Keratinocyte (primary cell): ENCODE measurements at regions not wholly inside any gene's neighbourhood (a gene's known extent, or its start where the extent isn't known, plus 50 kb on each side); places are given as distances from the start of the nearest gene placed in this dataset.
A peak's percentile ranks its signal among the peaks of the same experiment; 100 is the strongest.

Experiments used
- DNase-seq: peaks from one replicate; pipeline ENCODE4 v3.0.0-alpha.2; 2011; ENCODE audit warnings: low read depth, missing footprints, low spot score
- FAIRE-seq: peaks from 2 replicates; lab custom pipeline; 2011; peaks lifted over from hg19 to GRCh38; lab: Jason Lieb, UNC
- H2AFZ ChIP-seq: 2 replicates; pipeline ENCODE4 v1.6.0; 2012; ENCODE audit warnings: low read length, control low read depth, inconsistent platforms; ENCODE audit not compliant: control insufficient read depth
- H3K27ac ChIP-seq: 2 replicates; pipeline ENCODE4 v1.5.1; 2011; ENCODE audit warnings: low read length; ENCODE audit not compliant: control insufficient read depth, insufficient read depth
- H3K27me3 ChIP-seq: 3 replicates; pipeline ENCODE4 v1.6.0; 2011; ENCODE audit warnings: low read length; ENCODE audit not compliant: control insufficient read depth, insufficient read depth; ENCODE audit errors: extremely low read depth
- H3K36me3 ChIP-seq, 2 experiments: 2 replicates in 1 of 2; 3 replicates in 1 of 2; pipeline ENCODE4 v1.5.1; 2011; ENCODE audit warnings: low read length in 2 of 2, mild to moderate bottlenecking in 1 of 2; ENCODE audit not compliant: control insufficient read depth in 2 of 2, insufficient read depth in 2 of 2; ENCODE audit errors: extremely low read depth in 1 of 2
- H3K4me1 ChIP-seq: 3 replicates; pipeline ENCODE4 v1.5.1; 2011; ENCODE audit warnings: low read length; ENCODE audit not compliant: control insufficient read depth, insufficient read depth; ENCODE audit errors: extremely low read depth
- H3K4me2 ChIP-seq: 3 replicates; pipeline ENCODE4 v1.6.0; 2011; ENCODE audit warnings: low read depth, low read length; ENCODE audit not compliant: control insufficient read depth, insufficient read depth; ENCODE audit errors: extremely low read depth
- H3K4me3 ChIP-seq, 3 experiments: fragments of 200-600 bp in 1 of 3; sonication (generic) in 1 of 3; 2 replicates in 2 of 3; 3 replicates in 1 of 3; pipeline ENCODE4 v1.5.1; 2011 to 2016; ENCODE audit warnings: low read length in 3 of 3, mild to moderate bottlenecking in 3 of 3, control low read depth in 2 of 3, inconsistent platforms in 1 of 3, low read depth in 1 of 3, mixed read lengths in 1 of 3, mixed run types in 1 of 3, moderate library complexity in 1 of 3; ENCODE audit not compliant: control insufficient read depth in 2 of 3, insufficient read depth in 2 of 3; ENCODE audit errors: extremely low read depth in 1 of 3
- H3K79me2 ChIP-seq: 2 replicates; pipeline ENCODE4 v1.6.0; 2012; ENCODE audit warnings: low read length; ENCODE audit not compliant: control insufficient read depth, insufficient read depth
- H3K9ac ChIP-seq: 3 replicates; pipeline ENCODE4 v1.6.0; 2011; ENCODE audit warnings: low read length; ENCODE audit not compliant: control insufficient read depth, insufficient read depth; ENCODE audit errors: extremely low read depth
- H3K9me1 ChIP-seq: 3 replicates; pipeline ENCODE4 v1.6.0; 2011; ENCODE audit warnings: low read length; ENCODE audit not compliant: control insufficient read depth, insufficient read depth; ENCODE audit errors: extremely low read depth
- H3K9me3 ChIP-seq: 2 replicates; pipeline ENCODE4 v1.5.1; 2012; ENCODE audit warnings: low read depth, low read length; ENCODE audit not compliant: control insufficient read depth
- H4K20me1 ChIP-seq: 3 replicates; pipeline ENCODE4 v1.6.0; 2011; ENCODE audit warnings: low read length; ENCODE audit not compliant: control insufficient read depth, insufficient read depth; ENCODE audit errors: extremely low read depth
- EZH2 ChIP-seq: IDR thresholded peaks from one replicate; pipeline ENCODE4 v1.6.1; 2012; ENCODE audit warnings: inconsistent platforms, mild to moderate bottlenecking, low read length, moderate library complexity
- dilution Hi-C: fragments of 300-500 bp; cut with MboI; formaldehyde crosslinking; loops from one replicate; pipeline ENCODE4 v1.7.0; 2020; ENCODE audit warnings: low sequenced_read_pairs; ENCODE audit not compliant: extremely low pct_ligation_motif_present
- TF ChIP-seq, protein P1 (sequence below), 3 experiments: IDR thresholded peaks in 1 of 3; conservative IDR thresholded peaks in 1 of 3; optimal IDR thresholded peaks in 1 of 3; 2 replicates in 2 of 3; 3 replicates in 1 of 3; pipeline versions ENCODE3 to v1.5.1; 2011; ENCODE audit warnings: low read length in 3 of 3, mild to moderate bottlenecking in 3 of 3, moderate library complexity in 2 of 3, control low read depth in 1 of 3, inconsistent platforms in 1 of 3; ENCODE audit not compliant: insufficient read depth in 2 of 3; ENCODE audit errors: extremely low read depth in 1 of 3

DNA sequence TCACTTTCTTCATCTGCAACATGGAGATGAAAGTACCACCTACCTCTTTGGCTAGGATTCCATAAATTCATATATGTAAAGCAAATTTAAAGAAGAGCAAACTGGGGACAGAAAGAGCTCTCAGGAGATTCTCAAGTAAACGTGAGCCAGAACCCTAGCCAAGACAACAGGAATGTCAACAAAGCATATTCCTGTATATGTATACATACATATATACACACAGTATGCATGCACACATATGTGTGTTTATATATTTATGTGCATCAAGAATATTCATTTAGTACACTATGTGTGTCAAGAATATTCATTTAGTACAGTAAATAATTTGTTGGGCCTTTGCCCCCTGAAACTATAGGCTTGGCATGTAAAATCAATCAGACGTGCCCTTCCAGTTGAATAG lies 574.4 kb upstream of the KLHL29 start:
- dilution Hi-C loops = no loop called here
- FAIRE-seq = no peak
- H3K4me3 ChIP-seq = no peak overlapping the region

DNA sequence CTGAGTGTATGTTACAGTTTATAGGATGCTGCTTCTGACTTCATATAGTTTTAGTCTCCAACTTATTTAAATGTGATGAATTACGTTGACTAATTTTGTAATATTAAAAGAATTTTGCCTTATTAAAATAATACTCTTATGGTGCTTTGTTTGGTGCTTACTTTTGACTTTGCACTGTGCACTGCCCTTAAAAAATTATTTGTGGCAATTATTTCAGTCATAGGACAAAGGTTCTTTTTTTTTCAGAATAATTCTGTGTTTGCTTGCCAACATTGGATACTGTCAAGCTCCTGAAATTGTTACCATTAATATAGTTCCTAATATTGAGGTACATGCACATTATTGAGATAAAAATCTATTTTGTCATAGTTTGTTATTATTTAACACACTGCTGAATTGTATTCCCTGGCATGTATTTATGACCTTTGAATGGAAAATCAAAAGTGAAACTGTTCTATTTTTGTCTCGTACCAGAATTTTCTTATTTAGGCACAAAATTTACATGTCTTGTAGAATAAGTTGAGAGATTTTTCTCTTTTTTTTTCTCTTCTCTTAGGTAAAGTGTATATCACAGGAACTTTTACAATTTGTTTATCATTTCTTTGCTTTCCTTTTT lies 572.8 kb upstream of the KLHL29 start:
- H3K27ac ChIP-seq = no peak overlapping the region
- no peaks in the 10 kb centered on the region for H4K20me1 ChIP-seq
- no peaks in the 10 kb centered on the region for H3K9me3 ChIP-seq
- DNase-seq (no peak), FAIRE-seq (no peak)
- H3K9me1 ChIP-seq = no peaks in the 10 kb centered on the region
- H3K79me2 ChIP-seq = no peaks in the 10 kb centered on the region
- H3K4me2 ChIP-seq = no peak overlapping the region
- no peak overlapping the region for H3K9ac ChIP-seq
- dilution Hi-C loops = no loop called here
- H3K4me3 ChIP-seq = no peak overlapping the region
- H3K4me1 ChIP-seq = peaks cover 2% of the 10 kb centered on the region
- no peaks in the 10 kb centered on the region for H3K36me3 ChIP-seq
- TF ChIP-seq EZH2 = no peak
- H2AFZ ChIP-seq = no peak overlapping the region
- no peaks in the 10 kb centered on the region for H3K27me3 ChIP-seq

More for the DNA sequence above, 574.4 kb upstream of the KLHL29 start:
- H3K9me1 ChIP-seq = no peaks in the 10 kb centered on the region
- H3K4me2 ChIP-seq = no peak overlapping the region
- H3K79me2 ChIP-seq = no peaks in the 10 kb centered on the region
- no peaks in the 10 kb centered on the region for H3K36me3 ChIP-seq
- no peak overlapping the region for H3K9ac ChIP-seq
- DNase-seq = no peak
- no peaks in the 10 kb centered on the region for H3K4me1 ChIP-seq
- H4K20me1 ChIP-seq = no peaks in the 10 kb centered on the region
- no peaks in the 10 kb centered on the region for H3K27me3 ChIP-seq
- TF ChIP-seq EZH2 = no peak
- TF ChIP-seq, protein P1, sequence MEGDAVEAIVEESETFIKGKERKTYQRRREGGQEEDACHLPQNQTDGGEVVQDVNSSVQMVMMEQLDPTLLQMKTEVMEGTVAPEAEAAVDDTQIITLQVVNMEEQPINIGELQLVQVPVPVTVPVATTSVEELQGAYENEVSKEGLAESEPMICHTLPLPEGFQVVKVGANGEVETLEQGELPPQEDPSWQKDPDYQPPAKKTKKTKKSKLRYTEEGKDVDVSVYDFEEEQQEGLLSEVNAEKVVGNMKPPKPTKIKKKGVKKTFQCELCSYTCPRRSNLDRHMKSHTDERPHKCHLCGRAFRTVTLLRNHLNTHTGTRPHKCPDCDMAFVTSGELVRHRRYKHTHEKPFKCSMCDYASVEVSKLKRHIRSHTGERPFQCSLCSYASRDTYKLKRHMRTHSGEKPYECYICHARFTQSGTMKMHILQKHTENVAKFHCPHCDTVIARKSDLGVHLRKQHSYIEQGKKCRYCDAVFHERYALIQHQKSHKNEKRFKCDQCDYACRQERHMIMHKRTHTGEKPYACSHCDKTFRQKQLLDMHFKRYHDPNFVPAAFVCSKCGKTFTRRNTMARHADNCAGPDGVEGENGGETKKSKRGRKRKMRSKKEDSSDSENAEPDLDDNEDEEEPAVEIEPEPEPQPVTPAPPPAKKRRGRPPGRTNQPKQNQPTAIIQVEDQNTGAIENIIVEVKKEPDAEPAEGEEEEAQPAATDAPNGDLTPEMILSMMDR (optimal IDR thresholded peaks at IDR 0.05 in 1 of 3, IDR thresholded peaks at IDR 0.05 in 1 of 3, conservative IDR thresholded peaks at IDR 0.05 in 1 of 3; ENCODE audit: extremely low read depth in 1 of 3, insufficient read depth in 2 of 3, low read length in 3 of 3) = no peak
- no peak overlapping the region for H3K27ac ChIP-seq
- H2AFZ ChIP-seq = no peak overlapping the region
- H3K9me3 ChIP-seq = no peaks in the 10 kb centered on the region

DNA sequence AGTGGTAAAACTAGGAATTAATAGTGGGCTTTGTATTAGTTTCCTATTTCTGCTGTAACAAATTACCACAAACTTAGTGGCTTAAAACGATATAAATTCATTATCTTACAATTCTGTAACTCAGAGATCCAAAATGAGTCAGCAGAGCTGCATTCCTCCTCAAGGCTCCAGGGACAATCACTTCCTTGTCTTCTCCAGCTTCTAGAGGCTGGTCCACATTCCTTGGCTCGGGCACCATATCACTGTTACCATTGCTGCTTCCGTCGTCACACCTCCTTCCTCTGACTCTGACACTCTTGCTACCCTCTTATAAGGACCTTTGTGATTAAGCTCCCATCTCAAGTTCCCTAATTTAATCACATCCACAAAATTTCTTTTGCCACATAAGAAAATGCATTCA lies 567.8 kb upstream of the KLHL29 start:
- peak; percentile 4 for DNase-seq
- Histone ChIP-seq H4K20me1 (no peaks in the 10 kb centered on the region), H3K4me1 (peaks cover 6% of the 10 kb centered on the region), H3K9me3 (no peaks in the 10 kb centered on the region), H3K79me2 (no peaks in the 10 kb centered on the region), H3K4me2 (no peak overlapping the region), H3K27ac (no peak overlapping the region), H2AFZ (peak overlapping the region; percentile 13), H3K27me3 (no peaks in the 10 kb centered on the region), H3K9ac (no peak overlapping the region), H3K4me3 (no peak overlapping the region), H3K9me1 (no peaks in the 10 kb centered on the region), H3K36me3 (no peaks in the 10 kb centered on the region)
- dilution Hi-C loops = no loop called here
- TF ChIP-seq, protein P1 (optimal IDR thresholded peaks at IDR 0.05 in 1 of 3, IDR thresholded peaks at IDR 0.05 in 1 of 3, conservative IDR thresholded peaks at IDR 0.05 in 1 of 3; ENCODE audit: extremely low read depth in 1 of 3, insufficient read depth in 2 of 3, low read length in 3 of 3) = no peak
- TF ChIP-seq EZH2 = no peak
- peak; percentile 82 for FAIRE-seq
